Ascending aorta (tissue), 2 donors: ENCODE measurements at regions not wholly inside any gene's neighbourhood (a gene's known extent, or its start where the extent isn't known, plus 50 kb on each side); places are given as distances from the start of the nearest gene placed in this dataset.

ENCODE experiments used
- DNase-seq, 2 donors: peaks; one replicate each; pipeline ENCODE4 v3.0.0-alpha.2; 2019; ENCODE audit warnings: low spot score in 2 of 2
- H3K27ac ChIP-seq, 2 donors: fragments of 200-600 bp; sonication (generic); one replicate each; pipeline ENCODE4 v1.5.1; 2016 to 2017; ENCODE audit warnings: mild to moderate bottlenecking in 1 of 2
- H3K27me3 ChIP-seq: fragments of 200-600 bp; sonication (generic); one replicate; pipeline ENCODE4 v1.5.1; 2017
- H3K36me3 ChIP-seq, 2 donors: fragments of 200-600 bp; sonication (generic); one replicate each; pipeline ENCODE4 v1.5.1; 2016
- H3K4me1 ChIP-seq, 2 donors: fragments of 200-600 bp; sonication (generic); one replicate each; pipeline ENCODE4 v1.5.1; 2016 to 2017; ENCODE audit warnings: mild to moderate bottlenecking in 1 of 2
- H3K4me3 ChIP-seq, 2 donors: fragments of 200-600 bp; sonication (generic); one replicate each; pipeline ENCODE4 v1.5.1; 2016 to 2017; ENCODE audit warnings: mild to moderate bottlenecking in 1 of 2
- H3K9me3 ChIP-seq, 2 donors: fragments of 200-600 bp; sonication (generic); one replicate each; pipeline ENCODE4 v1.5.1; 2016
- CTCF ChIP-seq, 3 experiments: fragments of 200-600 bp in 2 of 3; fragments of 450-650 bp in 1 of 3; sonication (generic) in 2 of 3; IDR thresholded peaks; one replicate each; pipeline ENCODE4 v1.5.1; 2016 to 2019; ENCODE audit warnings: antibody characterized with exemption in 3 of 3, mild to moderate bottlenecking in 1 of 3, moderate library complexity in 1 of 3
- intact Hi-C: fragments of 100-400 bp; cut with DNase I; formaldehyde crosslinking; loops from one replicate; pipeline ENCODE4 v1.15.1; 2023

- Histone ChIP-seq H3K27me3 (no peaks in the 10 kb centered on the region), H3K27ac (no peak overlapping the region), H3K4me1 (no peaks in the 10 kb centered on the region), H3K36me3 (no peaks in the 10 kb centered on the region), H3K9me3 (no peaks in the 10 kb centered on the region), H3K4me3 (no peak overlapping the region)
- no peak for DNase-seq
- intact Hi-C loops, result no loop called here
- TF ChIP-seq CTCF (IDR thresholded peaks at IDR 0.05), result no peak
These were observed 138.0 kb upstream of the IRX4 start for GRCh38 chr5:2020730-2021129.

- no peaks in the 10 kb centered on the region for H3K9me3 ChIP-seq
- DNase-seq, result no peak
- no peaks in the 10 kb centered on the region for H3K36me3 ChIP-seq
- intact Hi-C loops, result no loop called here
- H3K4me3 ChIP-seq, result no peak overlapping the region
- no peak overlapping the region for H3K27ac ChIP-seq
- H3K27me3 ChIP-seq, result no peaks in the 10 kb centered on the region
- H3K4me1 ChIP-seq, result no peaks in the 10 kb centered on the region
- TF ChIP-seq CTCF (IDR thresholded peaks at IDR 0.05), result no peak
These were observed 137.0 kb upstream of the IRX4 start for GRCh38 chr5:2019716-2020115.

- Histone ChIP-seq H3K27ac (no peak overlapping the region), H3K4me3 (no peak overlapping the region), H3K9me3 (no peaks in the 10 kb centered on the region), H3K4me1 (no peaks in the 10 kb centered on the region), H3K36me3 (no peaks in the 10 kb centered on the region), H3K27me3 (no peaks in the 10 kb centered on the region)
- TF ChIP-seq CTCF (IDR thresholded peaks at IDR 0.05), result no peak
- intact Hi-C loops, result no loop called here
- DNase-seq, result no peak
These were observed 135.6 kb upstream of the IRX4 start for GRCh38 chr5:2018390-2018724.

- no peak for DNase-seq
- H3K4me1 ChIP-seq, result no peaks in the 10 kb centered on the region
- H3K36me3 ChIP-seq, result no peaks in the 10 kb centered on the region
- H3K4me3 ChIP-seq, result no peak overlapping the region
- intact Hi-C loops, result no loop called here
- no peaks in the 10 kb centered on the region for H3K9me3 ChIP-seq
- H3K27me3 ChIP-seq, result no peaks in the 10 kb centered on the region
- TF ChIP-seq CTCF (IDR thresholded peaks at IDR 0.05), result no peak
- H3K27ac ChIP-seq, result no peak overlapping the region
These were observed 135.0 kb upstream of the IRX4 start for GRCh38 chr5:2017540-2018389.

GRCh38 chr5:2015961-2016360 lies 133.2 kb upstream of the IRX4 start:
- no peak for TF ChIP-seq CTCF (IDR thresholded peaks at IDR 0.05)
- Histone ChIP-seq H3K4me1 (no peaks in the 10 kb centered on the region), H3K9me3 (no peaks in the 10 kb centered on the region), H3K27me3 (no peaks in the 10 kb centered on the region), H3K36me3 (no peaks in the 10 kb centered on the region), H3K4me3 (no peak overlapping the region), H3K27ac (no peak overlapping the region)
- DNase-seq, result no peak
- intact Hi-C loops, result no loop called here
